Fibroblast of mammary gland (primary cell): ENCODE measurements at regions not wholly inside any gene's neighbourhood (a gene's known extent, or its start where the extent isn't known, plus 50 kb on each side); places are given as distances from the start of the nearest gene placed in this dataset.
"Not testable (repeated sequence)": the region's sequence is repeated elsewhere in the genome, so short reads cannot be mapped to it uniquely, and the experiment has no call there.

ENCODE experiments used
- DNase-seq: peaks from one replicate; pipeline ENCODE4 v3.0.0-alpha.2; 2010; ENCODE audit warnings: low read depth
- H3K4me3 ChIP-seq: 2 replicates; pipeline ENCODE4 v1.5.1; 2011; ENCODE audit warnings: low read depth, mild to moderate bottlenecking, low read length, moderate library complexity; ENCODE audit not compliant: control insufficient read depth
- CTCF ChIP-seq: conservative IDR thresholded peaks from 2 replicates; pipeline ENCODE4 v1.5.1; 2011; ENCODE audit warnings: low read depth, low read length, inconsistent platforms; ENCODE audit not compliant: control insufficient read depth, insufficient read depth

DNA sequence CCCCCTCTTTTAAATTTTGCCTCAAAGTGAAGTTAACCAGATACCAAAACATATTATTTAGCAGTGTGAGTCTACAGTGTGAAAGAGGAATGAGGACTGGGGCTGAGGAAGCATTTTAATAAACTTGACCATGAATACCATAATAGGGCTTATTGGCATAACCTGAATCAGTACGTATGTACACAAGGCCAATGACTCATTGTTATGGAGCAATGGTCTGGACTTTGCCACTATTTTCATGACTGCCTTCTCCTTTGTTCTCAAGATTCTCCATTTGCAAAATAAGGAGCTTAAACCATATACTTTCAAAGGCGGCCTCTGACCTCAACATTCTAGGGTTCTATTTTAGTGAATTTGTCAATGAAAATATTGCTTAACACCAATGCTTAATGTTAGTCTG lies 102.8 kb upstream of the OR13H1 start:
- H3K4me3 ChIP-seq = no peak overlapping the region
- no peak for TF ChIP-seq CTCF
- DNase-seq = peak; percentile 0

DNA sequence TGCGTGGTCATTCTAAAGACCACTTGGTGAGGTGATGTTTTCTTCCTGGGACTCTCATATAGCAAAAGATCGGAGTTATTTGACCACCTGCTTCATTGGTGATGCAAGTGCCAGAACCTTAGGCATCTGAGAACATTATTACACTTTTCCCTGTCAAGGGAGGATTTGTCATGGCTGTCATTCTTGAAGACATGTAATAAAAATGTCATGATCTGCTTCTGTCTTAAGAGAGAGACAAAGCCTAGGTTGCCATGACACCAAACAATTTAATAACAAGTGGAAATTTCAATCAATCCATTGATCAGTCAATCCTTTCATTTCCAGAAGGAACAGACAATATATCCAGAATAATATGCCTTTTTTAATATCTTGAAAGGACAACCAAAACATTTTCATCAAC lies 97.9 kb upstream of the OR13H1 start:
- DNase-seq = no peak
- no peak overlapping the region for H3K4me3 ChIP-seq
- no peak for TF ChIP-seq CTCF

GRCh38 chrX:131461855-131462254 lies 82.0 kb upstream of the OR13H1 start:
- H3K4me3 ChIP-seq, DNase-seq: not testable (repeated sequence)

- not testable (repeated sequence) for DNase-seq, H3K4me3 ChIP-seq
Measured at GRCh38 chrX:131473809-131474208, 70.1 kb upstream of the OR13H1 start.

GRCh38 chrX:131477498-131477897 lies 66.4 kb upstream of the OR13H1 start:
- no peak for TF ChIP-seq CTCF
- H3K4me3 ChIP-seq = no peak overlapping the region
- DNase-seq = no peak
